ENCODE measurements at regions not wholly inside any gene's neighbourhood (a gene's known extent, or its start where the extent isn't known, plus 50 kb on each side); places are given as distances from the start of the nearest gene placed in this dataset.

DNA sequence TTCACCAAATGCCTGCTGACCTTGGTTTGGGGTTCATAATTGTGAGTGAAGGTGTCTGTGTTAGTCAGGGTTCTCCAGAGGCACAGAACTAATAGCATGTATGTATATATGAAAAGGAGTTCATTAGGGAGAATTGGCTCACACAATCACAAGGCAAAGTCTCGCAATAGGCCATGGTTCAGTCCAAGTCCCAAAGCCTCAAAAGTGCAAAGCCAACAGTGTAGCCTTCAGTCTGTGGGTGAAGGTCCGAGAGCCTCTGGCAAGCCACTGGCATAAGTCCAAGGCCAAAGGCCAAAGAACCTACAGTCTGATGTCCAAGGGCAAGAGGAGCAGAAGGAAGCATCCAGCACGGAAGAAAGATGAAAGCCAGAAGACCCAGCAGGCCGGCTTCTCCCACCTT lies 257.6 kb upstream of the SHH start:
- TF ChIP-seq, protein P1, sequence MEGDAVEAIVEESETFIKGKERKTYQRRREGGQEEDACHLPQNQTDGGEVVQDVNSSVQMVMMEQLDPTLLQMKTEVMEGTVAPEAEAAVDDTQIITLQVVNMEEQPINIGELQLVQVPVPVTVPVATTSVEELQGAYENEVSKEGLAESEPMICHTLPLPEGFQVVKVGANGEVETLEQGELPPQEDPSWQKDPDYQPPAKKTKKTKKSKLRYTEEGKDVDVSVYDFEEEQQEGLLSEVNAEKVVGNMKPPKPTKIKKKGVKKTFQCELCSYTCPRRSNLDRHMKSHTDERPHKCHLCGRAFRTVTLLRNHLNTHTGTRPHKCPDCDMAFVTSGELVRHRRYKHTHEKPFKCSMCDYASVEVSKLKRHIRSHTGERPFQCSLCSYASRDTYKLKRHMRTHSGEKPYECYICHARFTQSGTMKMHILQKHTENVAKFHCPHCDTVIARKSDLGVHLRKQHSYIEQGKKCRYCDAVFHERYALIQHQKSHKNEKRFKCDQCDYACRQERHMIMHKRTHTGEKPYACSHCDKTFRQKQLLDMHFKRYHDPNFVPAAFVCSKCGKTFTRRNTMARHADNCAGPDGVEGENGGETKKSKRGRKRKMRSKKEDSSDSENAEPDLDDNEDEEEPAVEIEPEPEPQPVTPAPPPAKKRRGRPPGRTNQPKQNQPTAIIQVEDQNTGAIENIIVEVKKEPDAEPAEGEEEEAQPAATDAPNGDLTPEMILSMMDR (IDR thresholded peaks at IDR 0.05): no peak
- TF ChIP-seq SIN3A (IDR thresholded peaks at IDR 0.05; ENCODE audit: borderline replicate concordance, insufficient read depth, low read depth, low read length): no peak
- TF ChIP-seq POLR2AphosphoS5 (IDR thresholded peaks at IDR 0.05; ENCODE audit: low read depth, low read length): no peak
- TF ChIP-seq, protein P2, sequence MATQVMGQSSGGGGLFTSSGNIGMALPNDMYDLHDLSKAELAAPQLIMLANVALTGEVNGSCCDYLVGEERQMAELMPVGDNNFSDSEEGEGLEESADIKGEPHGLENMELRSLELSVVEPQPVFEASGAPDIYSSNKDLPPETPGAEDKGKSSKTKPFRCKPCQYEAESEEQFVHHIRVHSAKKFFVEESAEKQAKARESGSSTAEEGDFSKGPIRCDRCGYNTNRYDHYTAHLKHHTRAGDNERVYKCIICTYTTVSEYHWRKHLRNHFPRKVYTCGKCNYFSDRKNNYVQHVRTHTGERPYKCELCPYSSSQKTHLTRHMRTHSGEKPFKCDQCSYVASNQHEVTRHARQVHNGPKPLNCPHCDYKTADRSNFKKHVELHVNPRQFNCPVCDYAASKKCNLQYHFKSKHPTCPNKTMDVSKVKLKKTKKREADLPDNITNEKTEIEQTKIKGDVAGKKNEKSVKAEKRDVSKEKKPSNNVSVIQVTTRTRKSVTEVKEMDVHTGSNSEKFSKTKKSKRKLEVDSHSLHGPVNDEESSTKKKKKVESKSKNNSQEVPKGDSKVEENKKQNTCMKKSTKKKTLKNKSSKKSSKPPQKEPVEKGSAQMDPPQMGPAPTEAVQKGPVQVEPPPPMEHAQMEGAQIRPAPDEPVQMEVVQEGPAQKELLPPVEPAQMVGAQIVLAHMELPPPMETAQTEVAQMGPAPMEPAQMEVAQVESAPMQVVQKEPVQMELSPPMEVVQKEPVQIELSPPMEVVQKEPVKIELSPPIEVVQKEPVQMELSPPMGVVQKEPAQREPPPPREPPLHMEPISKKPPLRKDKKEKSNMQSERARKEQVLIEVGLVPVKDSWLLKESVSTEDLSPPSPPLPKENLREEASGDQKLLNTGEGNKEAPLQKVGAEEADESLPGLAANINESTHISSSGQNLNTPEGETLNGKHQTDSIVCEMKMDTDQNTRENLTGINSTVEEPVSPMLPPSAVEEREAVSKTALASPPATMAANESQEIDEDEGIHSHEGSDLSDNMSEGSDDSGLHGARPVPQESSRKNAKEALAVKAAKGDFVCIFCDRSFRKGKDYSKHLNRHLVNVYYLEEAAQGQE (IDR thresholded peaks at IDR 0.05; ENCODE audit: insufficient read depth in 1 of 2, low read depth in 2 of 2, low read length in 1 of 2): no peak

All from Panc1 (cell line).